PC-3 (cell line): ENCODE measurements at regions not wholly inside any gene's neighbourhood (a gene's known extent, or its start where the extent isn't known, plus 50 kb on each side); places are given as distances from the start of the nearest gene placed in this dataset.

ENCODE experiments used
- ATAC-seq: fragments of 200-7000 bp; cut with Tn5 transposase; 2 replicates; pipeline ENCODE4 v1.9.1; 2020; ENCODE audit warnings: mild to moderate bottlenecking, moderate library complexity
- BruUV-seq: library from RNA; stranded (reverse); fragments of 400-500 nt; replicated peaks from 2 replicates; lab custom pipeline; 2021; lab: Mats Ljungman, UMichigan
- CTCF ChIA-PET: fragments of 300-600 bp; sonication (Branson Sonifier 250); formaldehyde crosslinking; loops from one replicate; lab custom pipeline; 2022; ENCODE audit warnings: antibody characterized with exemption; lab: Charles Lee
- POLR2A ChIA-PET: fragments of 300-600 bp; sonication (Branson Sonifier 250); formaldehyde crosslinking; loops from one replicate; lab custom pipeline; 2022; ENCODE audit warnings: antibody characterized with exemption; ENCODE audit not compliant: unreplicated experiment; lab: Charles Lee
- DNase-seq: peaks from one replicate; pipeline ENCODE4 v3.0.0-alpha.2; 2015
- H2AFZ ChIP-seq: fragments of 300-600 bp; sonication (generic); 2 replicates; pipeline ENCODE4 v1.6.0; 2016; ENCODE audit warnings: antibody characterized with exemption, low read length
- H3F3A ChIP-seq: fragments of 300-600 bp; sonication (generic); one replicate; pipeline ENCODE4 v1.6.0; 2017; ENCODE audit warnings: antibody characterized with exemption, low read length, control low read depth, mild to moderate bottlenecking; ENCODE audit not compliant: unreplicated experiment
- H3K27ac ChIP-seq: fragments of 300-600 bp; sonication (generic); 2 replicates; pipeline ENCODE4 v1.5.1; 2016; ENCODE audit warnings: mild to moderate bottlenecking, low read length
- H3K27me3 ChIP-seq: fragments of 300-600 bp; sonication (generic); 2 replicates; pipeline ENCODE4 v1.6.1; 2016; ENCODE audit warnings: low read length, mixed read lengths
- H3K36me3 ChIP-seq: fragments of 300-600 bp; sonication (generic); 2 replicates; pipeline ENCODE4 v1.6.1; 2016; ENCODE audit warnings: low read depth, mixed run types, low read length, mixed read lengths
- H3K4me1 ChIP-seq: fragments of 300-600 bp; sonication (generic); 2 replicates; pipeline ENCODE4 v1.5.1; 2016; ENCODE audit warnings: low read length; ENCODE audit not compliant: insufficient read depth
- H3K4me2 ChIP-seq: fragments of 300-600 bp; sonication (generic); 2 replicates; pipeline ENCODE4 v1.6.0; 2016; ENCODE audit warnings: low read length
- H3K4me3 ChIP-seq: fragments of 300-600 bp; sonication (generic); 2 replicates; pipeline ENCODE4 v1.5.1; 2016; ENCODE audit warnings: mild to moderate bottlenecking, low read length, mixed read lengths
- H3K79me2 ChIP-seq: fragments of 300-600 bp; sonication (generic); 2 replicates; pipeline ENCODE4 v1.6.1; 2017; ENCODE audit warnings: low read length, mixed read lengths
- H3K9ac ChIP-seq: fragments of 300-600 bp; sonication (generic); 2 replicates; pipeline ENCODE4 v1.6.0; 2016; ENCODE audit warnings: mild to moderate bottlenecking, low read length
- H3K9me2 ChIP-seq: fragments of 300-600 bp; sonication (generic); replicated peaks from 2 replicates; pipeline ENCODE4 v1.6.1; 2016; ENCODE audit warnings: mixed run types, low read length, mixed read lengths
- H3K9me3 ChIP-seq: fragments of 300-600 bp; sonication (generic); 2 replicates; pipeline ENCODE4 v1.6.1; 2016; ENCODE audit warnings: low read length, mixed read lengths
- H4K20me1 ChIP-seq: fragments of 300-600 bp; sonication (generic); 2 replicates; pipeline ENCODE4 v1.6.1; 2016; ENCODE audit warnings: low read length, mixed read lengths
- EZH2 ChIP-seq: fragments of 300-600 bp; sonication (generic); IDR thresholded peaks from one replicate; pipeline ENCODE4 v1.6.1; 2017; ENCODE audit warnings: antibody characterized with exemption, mild to moderate bottlenecking, low read length; ENCODE audit not compliant: unreplicated experiment
- EZH2phosphoT487 ChIP-seq: fragments of 300-600 bp; sonication (generic); IDR thresholded peaks from 2 replicates; pipeline ENCODE4 v1.6.1; 2018; ENCODE audit warnings: mild to moderate bottlenecking, antibody characterized with exemption, low read length, borderline replicate concordance
- intact Hi-C: fragments of 100-400 bp; cut with micrococcal nuclease; formaldehyde crosslinking; loops from 2 replicates; pipeline ENCODE4 v1.9.0; 2023
- TF ChIP-seq, protein P1 (sequence below): fragments of 300-600 bp; sonication (generic); conservative IDR thresholded peaks from 2 replicates; pipeline ENCODE4 v1.5.1; 2017; ENCODE audit warnings: antibody characterized with exemption, low read depth, mild to moderate bottlenecking, low read length

DNA sequence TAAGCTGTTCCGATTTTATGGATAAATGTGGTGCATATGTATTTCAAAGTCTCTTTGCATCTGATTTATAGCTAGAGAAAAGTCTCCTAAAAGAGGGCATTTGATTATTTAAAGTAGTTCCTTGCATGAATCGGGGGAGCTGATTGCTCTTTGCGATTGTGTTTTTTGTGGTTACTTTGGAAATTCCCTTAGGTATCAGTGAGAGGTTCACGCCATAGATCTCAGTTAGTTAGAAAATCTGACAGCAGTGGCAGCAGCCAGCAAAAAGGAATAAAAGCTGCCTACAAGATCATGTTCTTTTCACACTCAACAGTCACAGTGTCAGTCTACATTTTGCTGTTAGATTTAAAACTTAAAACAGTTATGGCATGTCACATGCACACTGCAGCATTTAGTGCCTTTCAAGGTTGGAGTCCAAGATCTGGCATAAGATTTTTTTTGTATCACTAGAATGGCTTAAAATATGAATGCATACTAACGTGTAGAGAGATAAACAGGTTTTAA is 436.5 kb upstream of the PCDH20 start:
- H3K9me2 ChIP-seq: no peaks in the 10 kb centered on the region
- H3K79me2 ChIP-seq: no peaks in the 10 kb centered on the region
- no peaks in the 10 kb centered on the region for H3F3A ChIP-seq
- intact Hi-C loops: no loop called here
- no peak overlapping the region for H3K4me3 ChIP-seq
- TF ChIP-seq EZH2phosphoT487: no peak
- H4K20me1 ChIP-seq: no peaks in the 10 kb centered on the region
- no TSS peak for BruUV-seq
- POLR2A ChIA-PET: no interaction called here
- H3K4me1 ChIP-seq: no peaks in the 10 kb centered on the region
- no peak overlapping the region for H2AFZ ChIP-seq
- DNase-seq (no peak), ATAC-seq (no peak)
- H3K9ac ChIP-seq: no peak overlapping the region
- H3K36me3 ChIP-seq: no peaks in the 10 kb centered on the region
- no peak overlapping the region for H3K4me2 ChIP-seq
- CTCF ChIA-PET: no interaction called here
- no peaks in the 10 kb centered on the region for H3K27me3 ChIP-seq
- no peak overlapping the region for H3K27ac ChIP-seq
- no peaks in the 10 kb centered on the region for H3K9me3 ChIP-seq

DNA sequence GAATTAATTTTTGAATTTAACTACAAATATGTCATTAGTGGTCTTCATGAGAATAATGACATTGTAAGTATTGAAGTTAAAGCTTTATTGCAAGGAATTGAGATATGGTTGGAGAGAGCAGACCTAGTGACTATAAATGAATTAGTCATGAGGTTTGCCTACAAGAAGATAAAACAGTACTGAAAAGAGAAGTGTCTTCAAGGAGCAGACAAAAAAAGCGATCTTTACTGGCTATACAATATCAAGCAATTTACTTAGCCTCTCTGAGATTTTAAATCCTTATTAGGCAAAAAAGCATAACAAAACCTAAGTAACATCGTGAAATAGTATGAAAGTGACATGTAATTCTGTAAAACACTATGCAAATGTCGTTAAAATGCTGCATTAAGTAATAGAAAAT is 435.1 kb upstream of the PCDH20 start:
- H3K4me3 ChIP-seq: no peak overlapping the region
- TF ChIP-seq EZH2phosphoT487 (no peak), EZH2 (no peak)
- TF ChIP-seq, protein P1, sequence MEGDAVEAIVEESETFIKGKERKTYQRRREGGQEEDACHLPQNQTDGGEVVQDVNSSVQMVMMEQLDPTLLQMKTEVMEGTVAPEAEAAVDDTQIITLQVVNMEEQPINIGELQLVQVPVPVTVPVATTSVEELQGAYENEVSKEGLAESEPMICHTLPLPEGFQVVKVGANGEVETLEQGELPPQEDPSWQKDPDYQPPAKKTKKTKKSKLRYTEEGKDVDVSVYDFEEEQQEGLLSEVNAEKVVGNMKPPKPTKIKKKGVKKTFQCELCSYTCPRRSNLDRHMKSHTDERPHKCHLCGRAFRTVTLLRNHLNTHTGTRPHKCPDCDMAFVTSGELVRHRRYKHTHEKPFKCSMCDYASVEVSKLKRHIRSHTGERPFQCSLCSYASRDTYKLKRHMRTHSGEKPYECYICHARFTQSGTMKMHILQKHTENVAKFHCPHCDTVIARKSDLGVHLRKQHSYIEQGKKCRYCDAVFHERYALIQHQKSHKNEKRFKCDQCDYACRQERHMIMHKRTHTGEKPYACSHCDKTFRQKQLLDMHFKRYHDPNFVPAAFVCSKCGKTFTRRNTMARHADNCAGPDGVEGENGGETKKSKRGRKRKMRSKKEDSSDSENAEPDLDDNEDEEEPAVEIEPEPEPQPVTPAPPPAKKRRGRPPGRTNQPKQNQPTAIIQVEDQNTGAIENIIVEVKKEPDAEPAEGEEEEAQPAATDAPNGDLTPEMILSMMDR: no peak
- intact Hi-C loops: no loop called here
- no peak overlapping the region for H3K9ac ChIP-seq
- no peak overlapping the region for H3K4me2 ChIP-seq
- no TSS peak for BruUV-seq
- ChIA-PET POLR2A (no interaction called here), CTCF (no interaction called here)
- no peaks in the 10 kb centered on the region for H3K27me3 ChIP-seq
- no peaks in the 10 kb centered on the region for H3K4me1 ChIP-seq
- H3F3A ChIP-seq: no peaks in the 10 kb centered on the region
- no peak overlapping the region for H2AFZ ChIP-seq
- no peak for ATAC-seq
- H4K20me1 ChIP-seq: no peaks in the 10 kb centered on the region
- H3K9me3 ChIP-seq: no peaks in the 10 kb centered on the region
- H3K27ac ChIP-seq: no peak overlapping the region
- H3K9me2 ChIP-seq: no peaks in the 10 kb centered on the region
- no peak for DNase-seq
- H3K36me3 ChIP-seq: no peaks in the 10 kb centered on the region
- H3K79me2 ChIP-seq: no peaks in the 10 kb centered on the region

DNA sequence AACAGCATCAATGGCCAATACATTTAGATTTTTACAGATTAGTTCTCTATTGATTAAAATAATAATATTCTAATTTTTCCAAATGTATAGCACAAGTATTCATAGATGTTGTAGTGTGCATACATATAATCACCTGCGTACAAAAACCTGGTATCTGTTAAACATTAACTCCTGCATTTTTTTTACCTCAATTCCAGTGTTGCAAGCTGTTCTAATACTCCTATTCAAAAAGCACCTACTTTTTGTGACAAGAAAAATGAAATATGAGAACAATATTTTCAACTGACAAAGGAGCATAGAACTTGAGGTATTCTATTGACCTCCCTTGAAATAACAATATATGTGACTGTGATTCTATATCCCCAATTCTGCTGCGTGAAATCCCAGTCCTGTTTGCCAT is 422.9 kb upstream of the PCDH20 start:
- Histone ChIP-seq H3K27me3 (no peaks in the 10 kb centered on the region), H3K9me3 (no peaks in the 10 kb centered on the region), H3K27ac (no peak overlapping the region), H3K79me2 (no peaks in the 10 kb centered on the region), H3F3A (no peaks in the 10 kb centered on the region), H4K20me1 (no peaks in the 10 kb centered on the region), H3K36me3 (no peaks in the 10 kb centered on the region), H3K9me2 (no peaks in the 10 kb centered on the region), H3K9ac (no peak overlapping the region), H3K4me2 (no peak overlapping the region), H2AFZ (no peak overlapping the region), H3K4me3 (no peak overlapping the region), H3K4me1 (no peaks in the 10 kb centered on the region)
- CTCF ChIA-PET: no interaction called here
- intact Hi-C loops: loop anchor here (10.0 kb wide), 1 partner anchor 116 kb away; no protein-coding TSS in a partner anchor
- ATAC-seq (no peak), DNase-seq (no peak)
- no peak for TF ChIP-seq EZH2
- TF ChIP-seq EZH2phosphoT487: no peak
- TF ChIP-seq, protein P1: no peak
- POLR2A ChIA-PET: no interaction called here
- no TSS peak for BruUV-seq
